ENCODE measurements at regions not wholly inside any gene's neighbourhood (a gene's known extent, or its start where the extent isn't known, plus 50 kb on each side); places are given as distances from the start of the nearest gene placed in this dataset.

DNA sequence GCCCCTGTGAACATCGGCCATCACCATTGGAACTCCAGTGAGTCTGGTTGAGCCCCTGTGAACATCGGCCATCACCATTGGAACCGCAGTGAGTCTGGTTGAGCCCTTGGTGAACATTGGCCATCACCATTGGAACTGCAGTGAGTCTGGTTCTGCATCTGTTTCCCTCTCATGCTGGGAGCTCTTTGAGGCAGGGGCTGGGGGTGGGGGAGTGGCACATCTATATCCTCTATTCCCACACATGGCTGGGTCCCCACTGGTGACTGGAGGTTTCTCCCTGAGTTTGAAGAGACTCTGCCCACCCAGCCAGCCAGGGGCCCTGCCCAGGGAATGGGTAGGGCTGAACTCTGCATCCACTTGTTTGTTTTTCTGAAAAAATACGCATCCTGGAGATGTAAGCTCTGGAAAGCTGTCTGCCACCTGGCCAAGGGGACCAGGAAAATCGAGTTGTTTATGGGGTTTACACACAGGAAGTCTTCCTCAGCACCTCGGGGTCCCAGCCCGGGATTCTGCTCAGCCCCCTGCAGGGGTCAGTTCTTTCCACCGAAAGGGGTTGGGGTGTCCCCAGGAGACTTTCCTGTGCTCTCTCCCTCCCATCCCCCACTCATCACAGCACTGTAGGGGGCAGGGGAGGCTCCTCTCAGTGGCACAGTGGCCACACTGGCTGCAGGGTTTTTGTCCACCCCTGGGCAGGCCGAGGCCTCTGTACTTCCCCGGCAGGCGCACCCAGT, 170.5 kb upstream of the GSC start:
- Histone ChIP-seq H3K9me3 (ENCODE audit: severe bottlenecking) (no peaks in the 10 kb centered on the region), H3K4me3 (ENCODE audit: severe bottlenecking) (no peak overlapping the region), H3K4me1 (ENCODE audit: insufficient read depth, poor library complexity, severe bottlenecking) (no peaks in the 10 kb centered on the region), H3K27me3 (ENCODE audit: insufficient read depth, poor library complexity, severe bottlenecking) (peaks cover 22% of the 10 kb centered on the region), H3K36me3 (ENCODE audit: low read depth) (no peaks in the 10 kb centered on the region), H3K27ac (ENCODE audit: poor library complexity, severe bottlenecking) (no peak overlapping the region)
- no peak for DNase-seq (ENCODE audit: low spot score)
- TF ChIP-seq CTCF (IDR thresholded peaks at IDR 0.05; ENCODE audit: poor library complexity, severe bottlenecking) = no peak
- no peak for ATAC-seq (ENCODE audit: low read depth)

- Histone ChIP-seq H3K27me3 (ENCODE audit: insufficient read depth, poor library complexity, severe bottlenecking) (peaks cover 47% of the 10 kb centered on the region), H3K4me1 (ENCODE audit: insufficient read depth, poor library complexity, severe bottlenecking) (no peaks in the 10 kb centered on the region), H3K36me3 (ENCODE audit: low read depth) (no peaks in the 10 kb centered on the region), H3K27ac (ENCODE audit: poor library complexity, severe bottlenecking) (no peak overlapping the region), H3K9me3 (ENCODE audit: severe bottlenecking) (no peaks in the 10 kb centered on the region), H3K4me3 (ENCODE audit: severe bottlenecking) (no peak overlapping the region)
- ATAC-seq (ENCODE audit: low read depth) (no peak), DNase-seq (ENCODE audit: low spot score) (no peak)
- no peak for TF ChIP-seq CTCF (IDR thresholded peaks at IDR 0.05; ENCODE audit: poor library complexity, severe bottlenecking)
Measured at GRCh38 chr14:94938016-94938415, 168.1 kb upstream of the GSC start.

- H3K4me3 ChIP-seq (ENCODE audit: severe bottlenecking) = no peak overlapping the region
- H3K27ac ChIP-seq (ENCODE audit: poor library complexity, severe bottlenecking) = no peak overlapping the region
- no peak for TF ChIP-seq CTCF (IDR thresholded peaks at IDR 0.05; ENCODE audit: poor library complexity, severe bottlenecking)
- H3K36me3 ChIP-seq (ENCODE audit: low read depth) = no peaks in the 10 kb centered on the region
- peaks cover 53% of the 10 kb centered on the region for H3K27me3 ChIP-seq (ENCODE audit: insufficient read depth, poor library complexity, severe bottlenecking)
- H3K9me3 ChIP-seq (ENCODE audit: severe bottlenecking) = no peaks in the 10 kb centered on the region
- ATAC-seq (ENCODE audit: low read depth) = no peak
- no peak for DNase-seq (ENCODE audit: low spot score)
- H3K4me1 ChIP-seq (ENCODE audit: insufficient read depth, poor library complexity, severe bottlenecking) = no peaks in the 10 kb centered on the region
Measured at GRCh38 chr14:94936901-94937685, 167.2 kb upstream of the GSC start.

DNA sequence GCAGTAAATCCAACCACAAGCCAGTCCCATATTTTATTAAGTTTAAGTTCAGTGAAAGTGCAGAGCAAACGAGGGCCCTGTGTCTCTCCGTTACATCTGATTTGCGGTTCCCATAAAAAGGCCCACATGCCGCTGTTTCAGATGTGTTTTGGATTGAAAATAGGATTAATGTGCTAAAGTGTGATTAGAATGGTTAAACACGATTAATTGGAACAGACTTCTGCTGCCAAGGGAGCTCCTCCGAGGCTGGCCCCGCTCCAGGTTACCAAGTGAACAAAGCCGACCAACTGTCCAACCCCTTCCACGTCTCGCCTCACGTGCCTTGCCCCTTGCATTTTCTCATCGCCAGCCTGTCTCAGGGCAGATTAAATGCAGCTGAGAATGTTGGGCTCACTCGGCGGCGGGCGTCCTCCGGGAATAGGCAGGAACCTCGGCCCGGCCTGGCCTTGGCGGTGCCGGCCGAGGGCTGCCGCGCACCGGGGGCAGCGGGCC, 166.5 kb upstream of the GSC start:
- Histone ChIP-seq H3K9me3 (ENCODE audit: severe bottlenecking) (no peaks in the 10 kb centered on the region), H3K27ac (ENCODE audit: poor library complexity, severe bottlenecking) (no peak overlapping the region), H3K4me1 (ENCODE audit: insufficient read depth, poor library complexity, severe bottlenecking) (no peaks in the 10 kb centered on the region), H3K4me3 (ENCODE audit: severe bottlenecking) (no peak overlapping the region), H3K36me3 (ENCODE audit: low read depth) (no peaks in the 10 kb centered on the region), H3K27me3 (ENCODE audit: insufficient read depth, poor library complexity, severe bottlenecking) (peaks cover 54% of the 10 kb centered on the region)
- no peak for DNase-seq (ENCODE audit: low spot score)
- no peak for TF ChIP-seq CTCF (IDR thresholded peaks at IDR 0.05; ENCODE audit: poor library complexity, severe bottlenecking)
- ATAC-seq (ENCODE audit: low read depth) = no peak

All from RWPE2 (cell line).